ENCODE measurements at regions not wholly inside any gene's neighbourhood (a gene's known extent, or its start where the extent isn't known, plus 50 kb on each side); places are given as distances from the start of the nearest gene placed in this dataset.

DNA sequence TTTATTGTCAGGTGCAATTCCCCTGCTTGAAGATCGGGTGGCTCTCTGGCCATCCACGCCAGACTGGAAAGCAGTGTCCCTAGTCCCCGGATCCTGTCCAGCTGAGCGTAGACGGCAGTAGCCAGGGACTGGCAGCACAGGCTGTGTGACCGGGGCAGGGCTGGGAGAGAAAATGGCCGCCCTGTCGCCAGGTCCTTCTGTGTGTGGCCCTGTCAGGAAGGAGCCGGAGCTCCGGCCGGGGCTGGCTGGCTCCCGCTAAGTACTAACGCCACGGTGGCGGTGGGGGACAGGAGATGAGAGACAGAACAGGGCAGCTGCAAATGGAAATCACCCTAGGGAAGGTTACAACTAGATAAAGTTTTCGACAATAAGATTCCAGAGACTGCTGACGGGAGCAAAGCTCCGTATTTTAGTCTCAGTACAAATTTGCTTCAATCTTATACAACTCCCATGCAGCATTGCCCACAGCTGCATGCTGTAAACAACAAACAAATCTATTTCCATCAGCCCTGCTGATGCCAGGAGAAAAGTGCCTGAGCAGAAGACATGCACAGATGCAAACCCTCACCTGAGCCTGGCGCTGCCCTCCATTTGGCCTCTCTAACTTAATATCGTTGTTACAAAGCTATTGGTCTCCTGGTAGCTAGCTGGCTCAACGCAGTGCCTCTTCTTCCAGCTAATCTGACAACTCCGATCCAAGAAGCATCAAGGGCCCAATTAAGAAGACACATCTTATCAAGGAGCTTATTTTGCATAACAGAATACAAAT is 253.0 kb downstream of the TSHZ3 start:
- TF ChIP-seq, protein P1, sequence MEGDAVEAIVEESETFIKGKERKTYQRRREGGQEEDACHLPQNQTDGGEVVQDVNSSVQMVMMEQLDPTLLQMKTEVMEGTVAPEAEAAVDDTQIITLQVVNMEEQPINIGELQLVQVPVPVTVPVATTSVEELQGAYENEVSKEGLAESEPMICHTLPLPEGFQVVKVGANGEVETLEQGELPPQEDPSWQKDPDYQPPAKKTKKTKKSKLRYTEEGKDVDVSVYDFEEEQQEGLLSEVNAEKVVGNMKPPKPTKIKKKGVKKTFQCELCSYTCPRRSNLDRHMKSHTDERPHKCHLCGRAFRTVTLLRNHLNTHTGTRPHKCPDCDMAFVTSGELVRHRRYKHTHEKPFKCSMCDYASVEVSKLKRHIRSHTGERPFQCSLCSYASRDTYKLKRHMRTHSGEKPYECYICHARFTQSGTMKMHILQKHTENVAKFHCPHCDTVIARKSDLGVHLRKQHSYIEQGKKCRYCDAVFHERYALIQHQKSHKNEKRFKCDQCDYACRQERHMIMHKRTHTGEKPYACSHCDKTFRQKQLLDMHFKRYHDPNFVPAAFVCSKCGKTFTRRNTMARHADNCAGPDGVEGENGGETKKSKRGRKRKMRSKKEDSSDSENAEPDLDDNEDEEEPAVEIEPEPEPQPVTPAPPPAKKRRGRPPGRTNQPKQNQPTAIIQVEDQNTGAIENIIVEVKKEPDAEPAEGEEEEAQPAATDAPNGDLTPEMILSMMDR (IDR thresholded peaks at IDR 0.05; ENCODE audit: extremely low read depth, missing control alignments): no peak
- DNase-seq (ENCODE audit: low spot score): no peak

GRCh38 chr19:31095100-31095804 is 254.0 kb downstream of the TSHZ3 start:
- DNase-seq (ENCODE audit: low spot score): no peak
- TF ChIP-seq, protein P1 (IDR thresholded peaks at IDR 0.05; ENCODE audit: extremely low read depth, missing control alignments): no peak

- no peak for DNase-seq (ENCODE audit: low spot score)
- TF ChIP-seq, protein P1 (IDR thresholded peaks at IDR 0.05; ENCODE audit: extremely low read depth, missing control alignments): no peak
These were observed 257.0 kb downstream of the TSHZ3 start for GRCh38 chr19:31092274-31092673.

- TF ChIP-seq, protein P1 (IDR thresholded peaks at IDR 0.05; ENCODE audit: extremely low read depth, missing control alignments): no peak
- DNase-seq (ENCODE audit: low spot score): no peak
These were observed 259.6 kb downstream of the TSHZ3 start for GRCh38 chr19:31089681-31090080.

DNA sequence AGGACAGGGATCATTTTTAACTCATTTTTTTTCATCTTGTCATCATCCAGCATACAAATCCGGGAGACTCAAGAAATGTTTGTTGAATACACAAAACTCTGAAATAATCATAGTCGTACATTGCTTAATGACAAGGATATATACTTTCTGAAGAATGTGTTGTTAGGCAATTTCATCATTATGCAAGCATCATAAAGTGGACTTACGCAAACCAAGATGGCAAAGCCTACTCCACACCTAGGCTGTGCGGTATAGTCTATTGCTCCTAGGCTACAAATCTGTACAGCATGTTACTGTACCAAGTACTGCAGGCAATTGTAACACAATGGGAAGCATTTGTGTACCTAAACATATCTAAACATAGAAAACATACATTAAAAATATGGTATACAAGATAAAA is 264.1 kb downstream of the TSHZ3 start:
- no peak for DNase-seq (ENCODE audit: low spot score)
- TF ChIP-seq, protein P1 (IDR thresholded peaks at IDR 0.05; ENCODE audit: extremely low read depth, missing control alignments): no peak

GRCh38 chr19:31083105-31083504 is 266.1 kb downstream of the TSHZ3 start:
- TF ChIP-seq, protein P1 (IDR thresholded peaks at IDR 0.05; ENCODE audit: extremely low read depth, missing control alignments): no peak
- DNase-seq (ENCODE audit: low spot score): no peak

DNA sequence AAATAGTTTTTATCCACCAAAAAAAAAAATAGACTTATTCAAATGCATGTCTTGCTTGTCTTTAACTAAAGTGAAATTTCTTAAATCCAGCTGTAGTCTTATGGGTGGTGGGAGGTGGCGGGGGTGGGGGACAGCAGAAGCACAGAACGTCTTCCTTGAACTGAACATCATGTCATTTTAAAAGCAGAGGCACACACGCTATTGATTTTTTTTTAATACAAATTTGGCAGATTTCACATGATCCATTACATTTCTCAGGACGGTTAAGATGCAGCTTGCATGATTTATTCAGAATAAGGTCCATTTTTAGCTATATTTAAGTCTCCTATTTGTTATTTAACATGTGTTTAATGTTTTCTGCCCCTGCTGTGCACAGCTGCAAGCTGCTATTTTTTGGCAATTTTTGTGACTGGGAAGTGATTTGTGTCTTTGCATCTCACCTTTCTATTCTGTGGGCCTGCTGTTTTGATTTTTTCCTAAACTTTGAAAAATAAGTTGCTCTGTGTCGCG is 274.0 kb downstream of the TSHZ3 start:
- no peak for DNase-seq (ENCODE audit: low spot score)
- TF ChIP-seq, protein P1 (IDR thresholded peaks at IDR 0.05; ENCODE audit: extremely low read depth, missing control alignments): no peak
